H9 (cell line): ENCODE measurements at regions not wholly inside any gene's neighbourhood (a gene's known extent, or its start where the extent isn't known, plus 50 kb on each side); places are given as distances from the start of the nearest gene placed in this dataset.

Source experiments
- DNase-seq: peaks from one replicate; pipeline ENCODE4 v3.0.0-alpha.2; 2017
- H2AFZ ChIP-seq: one replicate; pipeline ENCODE4 v1.6.1; 2013; ENCODE audit warnings: mild to moderate bottlenecking, low read length, control low read depth, moderate library complexity
- H2AK5ac ChIP-seq: 2 replicates; pipeline ENCODE4 v1.6.1; 2013; ENCODE audit warnings: low read length, control low read depth, mixed read lengths; ENCODE audit not compliant: insufficient read length
- H2BK120ac ChIP-seq: one replicate; pipeline ENCODE4 v1.6.1; 2013; ENCODE audit warnings: low read depth, mild to moderate bottlenecking, low read length, control low read depth, inconsistent platforms; ENCODE audit not compliant: poor library complexity, severe bottlenecking
- H2BK12ac ChIP-seq: 2 replicates; pipeline ENCODE4 v1.6.1; 2013; ENCODE audit warnings: low read length, control low read depth, mixed read lengths, low read depth; ENCODE audit not compliant: insufficient read length
- H2BK15ac ChIP-seq: 2 replicates; pipeline ENCODE4 v1.6.1; 2013; ENCODE audit warnings: low read depth, low read length, control low read depth
- H2BK20ac ChIP-seq: one replicate; pipeline ENCODE4 v1.6.1; 2013; ENCODE audit warnings: low read depth, mild to moderate bottlenecking, low read length, control low read depth, inconsistent platforms; ENCODE audit not compliant: poor library complexity, severe bottlenecking
- H2BK5ac ChIP-seq: 2 replicates; pipeline ENCODE4 v1.6.1; 2013; ENCODE audit warnings: low read length, control low read depth, mixed read lengths; ENCODE audit not compliant: insufficient read length
- H3K14ac ChIP-seq: 2 replicates; pipeline ENCODE4 v1.6.1; 2013; ENCODE audit warnings: low read length, control low read depth; ENCODE audit not compliant: insufficient read depth
- H3K18ac ChIP-seq: 2 replicates; pipeline ENCODE4 v1.6.1; 2013; ENCODE audit warnings: low read depth, mild to moderate bottlenecking, mixed read lengths, low read length, control low read depth; ENCODE audit not compliant: insufficient read length
- H3K23ac ChIP-seq: 2 replicates; pipeline ENCODE4 v1.6.1; 2013; ENCODE audit warnings: low read length, control low read depth, mixed read lengths, low read depth; ENCODE audit not compliant: insufficient read length
- H3K23me2 ChIP-seq: 2 replicates; pipeline ENCODE4 v1.6.1; 2013; ENCODE audit warnings: low read depth, mild to moderate bottlenecking, mixed read lengths, low read length, control low read depth; ENCODE audit not compliant: insufficient read length, poor library complexity, severe bottlenecking
- H3K27ac ChIP-seq: 2 replicates; pipeline ENCODE4 v1.5.1; 2013; ENCODE audit warnings: low read length, control low read depth, mixed read lengths, low read depth; ENCODE audit not compliant: insufficient read length
- H3K27me3 ChIP-seq: 2 replicates; pipeline ENCODE4 v1.6.1; 2013; ENCODE audit warnings: low read length, control low read depth, inconsistent platforms; ENCODE audit not compliant: insufficient read depth
- H3K4ac ChIP-seq: 2 replicates; pipeline ENCODE4 v1.6.1; 2013; ENCODE audit warnings: low read depth, mild to moderate bottlenecking, control low read depth, inconsistent platforms, low read length, moderate library complexity
- H3K4me1 ChIP-seq: 2 replicates; pipeline ENCODE4 v1.6.1; 2013; ENCODE audit warnings: low read length, control low read depth, inconsistent platforms; ENCODE audit not compliant: insufficient read depth
- H3K4me2 ChIP-seq: 2 replicates; pipeline ENCODE4 v1.6.1; 2013; ENCODE audit warnings: low read length, control low read depth, mixed read lengths; ENCODE audit not compliant: insufficient read length, insufficient read depth
- H3K56ac ChIP-seq: 2 replicates; pipeline ENCODE4 v1.6.1; 2013; ENCODE audit warnings: low read depth, mild to moderate bottlenecking, mixed read lengths, low read length, control low read depth; ENCODE audit not compliant: insufficient read length
- H3K79me1 ChIP-seq: 2 replicates; pipeline ENCODE4 v1.6.1; 2013; ENCODE audit warnings: low read depth, mild to moderate bottlenecking, moderate library complexity, low read length, control low read depth, inconsistent platforms; ENCODE audit not compliant: insufficient read depth, poor library complexity, severe bottlenecking
- H3K79me2 ChIP-seq: 2 replicates; pipeline ENCODE4 v1.6.1; 2013; ENCODE audit warnings: low read length, control low read depth, inconsistent platforms; ENCODE audit not compliant: insufficient read depth
- H3K9ac ChIP-seq: 2 replicates; pipeline ENCODE4 v1.6.1; 2013; ENCODE audit warnings: low read length, control low read depth, mixed read lengths; ENCODE audit not compliant: insufficient read length; ENCODE audit errors: extremely low read depth
- H3K9me3 ChIP-seq: one replicate; pipeline ENCODE4 v1.6.1; 2013; ENCODE audit warnings: low read depth, low read length, inconsistent platforms; ENCODE audit not compliant: control insufficient read depth
- H3T11ph ChIP-seq: one replicate; pipeline ENCODE4 v1.6.1; 2013; ENCODE audit warnings: mild to moderate bottlenecking, low read length, control low read depth, inconsistent platforms
- H4K20me1 ChIP-seq: one replicate; pipeline ENCODE4 v1.6.1; 2013; ENCODE audit not compliant: control insufficient read depth, insufficient read length, insufficient read depth
- H4K5ac ChIP-seq: 2 replicates; pipeline ENCODE4 v1.6.1; 2013; ENCODE audit warnings: low read depth, mild to moderate bottlenecking, mixed read lengths, low read length, control low read depth; ENCODE audit not compliant: insufficient read length
- H4K8ac ChIP-seq: replicated peaks from 2 replicates; pipeline ENCODE4 v1.6.1; 2013; ENCODE audit warnings: low read length, control low read depth, mixed read lengths, low read depth; ENCODE audit not compliant: insufficient read length
- H4K91ac ChIP-seq: 2 replicates; pipeline ENCODE4 v1.6.1; 2013; ENCODE audit warnings: low read depth, mild to moderate bottlenecking, moderate library complexity, mixed read lengths, low read length, control low read depth; ENCODE audit not compliant: insufficient read length
- H3K27ac Mint-ChIP-seq, 3 experiments: 2 replicates in 2 of 3; 3 replicates in 1 of 3; pipeline ENCODE4 v1.8.0; 2020 to 2021; ENCODE audit warnings: mixed read lengths in 3 of 3, mild to moderate bottlenecking in 1 of 3, moderate library complexity in 1 of 3
- H3K27me3 Mint-ChIP-seq: 2 replicates; pipeline ENCODE4 v1.8.0; 2021; ENCODE audit warnings: low read depth, mild to moderate bottlenecking, moderate library complexity, mixed read lengths
- H3K36me3 Mint-ChIP-seq, 3 experiments: 2 replicates in 2 of 3; 3 replicates in 1 of 3; pipeline ENCODE4 v1.8.0; 2020 to 2021; ENCODE audit warnings: low read depth in 3 of 3, mixed read lengths in 3 of 3; ENCODE audit not compliant: insufficient read depth in 1 of 3
- H3K4me1 Mint-ChIP-seq, 2 experiments: 2 replicates each; pipeline ENCODE4 v1.8.0; 2020; ENCODE audit warnings: mixed read lengths in 2 of 2
- H3K4me3 Mint-ChIP-seq, 2 experiments: 2 replicates in 1 of 2; 3 replicates in 1 of 2; pipeline ENCODE4 v1.8.0; 2020 to 2021; ENCODE audit warnings: mild to moderate bottlenecking in 2 of 2, mixed read lengths in 2 of 2, moderate library complexity in 1 of 2
- H3K9me3 Mint-ChIP-seq, 2 experiments: 2 replicates in 1 of 2; 3 replicates in 1 of 2; pipeline ENCODE4 v1.8.0; 2020; ENCODE audit warnings: mild to moderate bottlenecking in 2 of 2, mixed read lengths in 2 of 2, moderate library complexity in 1 of 2
- CTCF ChIP-seq: fragments of 200-600 bp; sonication (generic); conservative IDR thresholded peaks from 3 replicates; pipeline ENCODE4 v1.8.0; 2021; ENCODE audit warnings: antibody characterized with exemption, mild to moderate bottlenecking
- WGBS: extraction: QIAGEN DNeasy Blood & Tissue Kit; methylation state at CpG from one replicate; pipeline ENCODE4 v1.1.7; 2013; ENCODE audit warnings: missing lambda C conversion rate, low lambda C conversion rate, mixed read lengths; ENCODE audit not compliant: insufficient read length; ENCODE audit errors: extremely low coverage; 5-methylcytosine and 5-hydroxymethylcytosine counted together

GRCh38 chr10:78911533-78912340 lies 157.0 kb upstream of the ZMIZ1 start:
- Mint-ChIP-seq H3K4me1 (peaks cover 54 to 56% of the 10 kb centered on the region in 2 experiments), H3K9me3 (peaks cover 0 to 2% of the 10 kb centered on the region in 2 experiments; a peak in 2 of 5 replicates), H3K36me3 (no peaks in the 10 kb centered on the region; a peak in 1 of 7 replicates), H3K27ac (no peak overlapping the region), H3K4me3 (no peak overlapping the region), H3K27me3 (peaks cover 36% of the 10 kb centered on the region)
- H3K14ac ChIP-seq: no peak overlapping the region
- no peak overlapping the region for H3K56ac ChIP-seq
- no peak overlapping the region for H2BK20ac ChIP-seq
- peaks cover 10% of the 10 kb centered on the region; the same call in 1 of the 2 replicates for H3K4me1 ChIP-seq
- H4K20me1 ChIP-seq: no peaks in the 10 kb centered on the region
- H3K79me1 ChIP-seq: no peaks in the 10 kb centered on the region
- no peak overlapping the region for H3K9ac ChIP-seq
- H4K91ac ChIP-seq: no peak overlapping the region
- no peaks in the 10 kb centered on the region for H3K79me2 ChIP-seq
- H2AFZ ChIP-seq: no peak overlapping the region
- no peak overlapping the region for H3K27ac ChIP-seq
- H3K4me2 ChIP-seq: no peak overlapping the region
- H3K18ac ChIP-seq: no peak overlapping the region
- no peak for DNase-seq
- WGBS: no CpG with 5 or more reads among the region's 10 CpGs
- H3K4ac ChIP-seq: no peak overlapping the region
- no peaks in the 10 kb centered on the region for H3K23me2 ChIP-seq
- no peak overlapping the region for H2BK120ac ChIP-seq
- H3K23ac ChIP-seq: no peak overlapping the region
- TF ChIP-seq CTCF: no peak
- H2BK15ac ChIP-seq: no peak overlapping the region
- no peak overlapping the region for H2BK12ac ChIP-seq
- no peak overlapping the region for H2AK5ac ChIP-seq
- H2BK5ac ChIP-seq: no peak overlapping the region
- no peak overlapping the region for H4K8ac ChIP-seq
- no peaks in the 10 kb centered on the region for H3K9me3 ChIP-seq
- no peaks in the 10 kb centered on the region; the same call in 1 of the 2 replicates for H3K27me3 ChIP-seq
- no peak overlapping the region for H3T11ph ChIP-seq
- H4K5ac ChIP-seq: no peak overlapping the region
